ENCODE measurements at regions not wholly inside any gene's neighbourhood (a gene's known extent, or its start where the extent isn't known, plus 50 kb on each side); places are given as distances from the start of the nearest gene placed in this dataset.

DNA sequence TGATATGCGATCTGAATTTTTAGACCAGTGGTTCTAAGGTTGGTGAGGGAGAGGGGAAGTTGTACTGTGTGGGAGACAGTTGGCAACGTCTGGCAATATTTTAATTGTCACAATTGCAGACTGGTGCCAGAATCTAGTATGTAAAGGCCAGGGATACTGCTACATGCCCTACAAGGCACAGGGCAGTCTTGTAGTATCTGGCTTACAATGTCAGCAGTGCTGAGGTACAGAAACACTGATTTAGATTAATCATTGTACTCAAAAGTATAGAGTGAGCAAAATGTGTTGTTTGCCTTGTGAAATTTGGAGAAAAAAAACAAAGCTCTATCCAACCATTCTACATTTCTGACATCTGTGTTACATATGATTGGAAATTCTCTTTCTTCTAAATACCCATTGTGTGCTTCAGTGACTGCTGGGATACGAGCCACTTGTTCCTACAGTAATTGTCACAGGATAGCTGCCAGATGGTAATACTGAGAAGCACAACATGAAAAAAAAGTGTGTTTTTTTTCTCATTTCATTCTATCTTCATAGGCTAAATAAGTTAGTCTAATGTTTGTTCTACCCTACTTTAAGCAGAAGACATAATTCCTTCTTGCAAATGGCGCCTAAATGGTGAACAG lies 526.7 kb upstream of the AGA start:
- RAD21 ChIA-PET (ENCODE audit: unreplicated experiment), result no interaction called here
- H3K27me3 ChIP-seq (replicated peaks in 1 of 2; ENCODE audit: control insufficient read depth in 2 of 2, insufficient read depth in 2 of 2, low read length in 1 of 2), result no peaks in the 10 kb centered on the region
- no peaks in the 10 kb centered on the region for H3K9me3 ChIP-seq (replicated peaks; ENCODE audit: control insufficient read depth, insufficient read depth, low read length)
- H3K9ac ChIP-seq (ENCODE audit: control insufficient read depth, insufficient read depth, low read length), result no peak overlapping the region
- 39% methylated on average over 4 of the region's 4 CpGs for WGBS (ENCODE audit: insufficient coverage, insufficient replicate concordance, low lambda C conversion rate, missing lambda C conversion rate)
- DNase-seq (ENCODE audit: low read depth, low spot score) (no peak), FAIRE-seq (no peak), ATAC-seq (no peak)
- H2AFZ ChIP-seq (ENCODE audit: control insufficient read depth, low read depth, low read length), result no peak overlapping the region
- in situ Hi-C loops (cut with MboI), result no loop called here
- H3K36me3 ChIP-seq (ENCODE audit: control insufficient read depth in 2 of 2, insufficient read depth in 2 of 2, low read length in 1 of 2), result no peaks in the 10 kb centered on the region
- no peak overlapping the region for H3K4me3 ChIP-seq
- SMC1A ChIA-PET (ENCODE audit: uncharacterized antibody, unreplicated experiment), result no interaction called here
- H3K4me2 ChIP-seq (ENCODE audit: control insufficient read depth, insufficient read depth), result no peak overlapping the region
- TF ChIP-seq LARP7 (IDR thresholded peaks at IDR 0.05), result no peak
- TF ChIP-seq, protein P1, sequence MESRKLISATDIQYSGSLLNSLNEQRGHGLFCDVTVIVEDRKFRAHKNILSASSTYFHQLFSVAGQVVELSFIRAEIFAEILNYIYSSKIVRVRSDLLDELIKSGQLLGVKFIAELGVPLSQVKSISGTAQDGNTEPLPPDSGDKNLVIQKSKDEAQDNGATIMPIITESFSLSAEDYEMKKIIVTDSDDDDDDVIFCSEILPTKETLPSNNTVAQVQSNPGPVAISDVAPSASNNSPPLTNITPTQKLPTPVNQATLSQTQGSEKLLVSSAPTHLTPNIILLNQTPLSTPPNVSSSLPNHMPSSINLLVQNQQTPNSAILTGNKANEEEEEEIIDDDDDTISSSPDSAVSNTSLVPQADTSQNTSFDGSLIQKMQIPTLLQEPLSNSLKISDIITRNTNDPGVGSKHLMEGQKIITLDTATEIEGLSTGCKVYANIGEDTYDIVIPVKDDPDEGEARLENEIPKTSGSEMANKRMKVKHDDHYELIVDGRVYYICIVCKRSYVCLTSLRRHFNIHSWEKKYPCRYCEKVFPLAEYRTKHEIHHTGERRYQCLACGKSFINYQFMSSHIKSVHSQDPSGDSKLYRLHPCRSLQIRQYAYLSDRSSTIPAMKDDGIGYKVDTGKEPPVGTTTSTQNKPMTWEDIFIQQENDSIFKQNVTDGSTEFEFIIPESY (IDR thresholded peaks at IDR 0.05), result no peak
- TF ChIP-seq NBN (IDR thresholded peaks at IDR 0.05), result no peak
- TF ChIP-seq, protein P2, sequence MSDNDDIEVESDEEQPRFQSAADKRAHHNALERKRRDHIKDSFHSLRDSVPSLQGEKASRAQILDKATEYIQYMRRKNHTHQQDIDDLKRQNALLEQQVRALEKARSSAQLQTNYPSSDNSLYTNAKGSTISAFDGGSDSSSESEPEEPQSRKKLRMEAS (IDR thresholded peaks at IDR 0.05; ENCODE audit: low read depth, low read length), result no peak
- no peak for TF ChIP-seq EZH2 (IDR thresholded peaks at IDR 0.05; ENCODE audit: borderline replicate concordance, control insufficient read depth, low read depth, low read length)
- no peak for TF ChIP-seq TCF12 (IDR thresholded peaks at IDR 0.05; ENCODE audit: low read depth, low read length)
- no TSS peak for BruUV-seq (replicated peaks)
- H3K27ac ChIP-seq (ENCODE audit: control insufficient read depth, insufficient read depth), result no peak overlapping the region
- intact Hi-C loops (cut with micrococcal nuclease; ENCODE audit: unreplicated experiment), result no loop called here
- CTCF ChIA-PET, result interaction anchor here (0.8 kb wide), 1 partner anchor 10 kb away, joined by 3 read pairs; no protein-coding TSS in a partner anchor
- H3K4me1 ChIP-seq (ENCODE audit: control insufficient read depth, insufficient read depth, low read length), result no peaks in the 10 kb centered on the region
- no peaks in the 10 kb centered on the region for H4K20me1 ChIP-seq (ENCODE audit: control insufficient read depth, insufficient read depth)
- H3K79me2 ChIP-seq (ENCODE audit: control insufficient read depth, insufficient read depth, low read length), result no peaks in the 10 kb centered on the region
- POLR2A ChIA-PET, result no interaction called here

DNA sequence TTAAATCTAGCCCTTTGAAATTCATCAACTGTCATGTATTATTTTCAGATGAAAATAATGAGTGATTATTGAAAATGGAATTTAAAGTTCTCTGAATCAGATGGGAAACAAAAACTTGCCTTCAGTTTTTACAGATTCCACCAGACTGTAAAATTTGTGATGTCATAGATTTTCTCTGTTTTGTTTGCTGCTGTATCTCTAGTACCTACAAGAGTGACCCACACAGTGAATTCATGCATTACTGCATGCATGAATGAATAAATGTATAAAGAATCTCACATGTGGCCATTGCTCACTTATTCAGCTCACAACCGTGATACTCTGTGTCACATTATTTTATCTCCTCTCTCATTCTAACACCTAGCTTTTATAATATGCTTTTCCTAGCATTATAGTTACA lies 532.2 kb upstream of the AGA start:
- ChIA-PET SMC1A (ENCODE audit: uncharacterized antibody, unreplicated experiment) (no interaction called here), RAD21 (ENCODE audit: unreplicated experiment) (no interaction called here), CTCF (no interaction called here), POLR2A (no interaction called here)
- H3K27me3 ChIP-seq (replicated peaks in 1 of 2; ENCODE audit: control insufficient read depth in 2 of 2, insufficient read depth in 2 of 2, low read length in 1 of 2), result no peaks in the 10 kb centered on the region
- in situ Hi-C loops (cut with MboI), result no loop called here
- no peak overlapping the region for H3K27ac ChIP-seq (ENCODE audit: control insufficient read depth, insufficient read depth)
- H3K36me3 ChIP-seq (ENCODE audit: control insufficient read depth in 2 of 2, insufficient read depth in 2 of 2, low read length in 1 of 2), result no peaks in the 10 kb centered on the region
- intact Hi-C loops (cut with micrococcal nuclease; ENCODE audit: unreplicated experiment), result no loop called here
- DNase-seq (ENCODE audit: low read depth, low spot score) (no peak), ATAC-seq (no peak), FAIRE-seq (no peak)
- no peak overlapping the region for H3K4me2 ChIP-seq (ENCODE audit: control insufficient read depth, insufficient read depth)
- WGBS (ENCODE audit: insufficient coverage, insufficient replicate concordance, low lambda C conversion rate, missing lambda C conversion rate), result 0% methylated on average over 1 of the region's 1 CpG
- H3K4me1 ChIP-seq (ENCODE audit: control insufficient read depth, insufficient read depth, low read length), result no peaks in the 10 kb centered on the region
- H4K20me1 ChIP-seq (ENCODE audit: control insufficient read depth, insufficient read depth), result no peaks in the 10 kb centered on the region
- no peak overlapping the region for H3K9ac ChIP-seq (ENCODE audit: control insufficient read depth, insufficient read depth, low read length)
- no peak overlapping the region for H2AFZ ChIP-seq (ENCODE audit: control insufficient read depth, low read depth, low read length)
- no peaks in the 10 kb centered on the region for H3K9me3 ChIP-seq (replicated peaks; ENCODE audit: control insufficient read depth, insufficient read depth, low read length)
- no peaks in the 10 kb centered on the region for H3K79me2 ChIP-seq (ENCODE audit: control insufficient read depth, insufficient read depth, low read length)
- BruUV-seq (replicated peaks), result no TSS peak
- H3K4me3 ChIP-seq, result no peak overlapping the region
- TF ChIP-seq STAT1 (conservative IDR thresholded peaks at IDR 0.05) (no peak), RAD21 (IDR thresholded peaks at IDR 0.05; ENCODE audit: insufficient read depth, low read depth, low read length) (no peak)
- TF ChIP-seq, protein P3, sequence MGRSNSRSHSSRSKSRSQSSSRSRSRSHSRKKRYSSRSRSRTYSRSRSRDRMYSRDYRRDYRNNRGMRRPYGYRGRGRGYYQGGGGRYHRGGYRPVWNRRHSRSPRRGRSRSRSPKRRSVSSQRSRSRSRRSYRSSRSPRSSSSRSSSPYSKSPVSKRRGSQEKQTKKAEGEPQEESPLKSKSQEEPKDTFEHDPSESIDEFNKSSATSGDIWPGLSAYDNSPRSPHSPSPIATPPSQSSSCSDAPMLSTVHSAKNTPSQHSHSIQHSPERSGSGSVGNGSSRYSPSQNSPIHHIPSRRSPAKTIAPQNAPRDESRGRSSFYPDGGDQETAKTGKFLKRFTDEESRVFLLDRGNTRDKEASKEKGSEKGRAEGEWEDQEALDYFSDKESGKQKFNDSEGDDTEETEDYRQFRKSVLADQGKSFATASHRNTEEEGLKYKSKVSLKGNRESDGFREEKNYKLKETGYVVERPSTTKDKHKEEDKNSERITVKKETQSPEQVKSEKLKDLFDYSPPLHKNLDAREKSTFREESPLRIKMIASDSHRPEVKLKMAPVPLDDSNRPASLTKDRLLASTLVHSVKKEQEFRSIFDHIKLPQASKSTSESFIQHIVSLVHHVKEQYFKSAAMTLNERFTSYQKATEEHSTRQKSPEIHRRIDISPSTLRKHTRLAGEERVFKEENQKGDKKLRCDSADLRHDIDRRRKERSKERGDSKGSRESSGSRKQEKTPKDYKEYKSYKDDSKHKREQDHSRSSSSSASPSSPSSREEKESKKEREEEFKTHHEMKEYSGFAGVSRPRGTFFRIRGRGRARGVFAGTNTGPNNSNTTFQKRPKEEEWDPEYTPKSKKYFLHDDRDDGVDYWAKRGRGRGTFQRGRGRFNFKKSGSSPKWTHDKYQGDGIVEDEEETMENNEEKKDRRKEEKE (IDR thresholded peaks at IDR 0.05), result no peak
- TF ChIP-seq, protein P4, sequence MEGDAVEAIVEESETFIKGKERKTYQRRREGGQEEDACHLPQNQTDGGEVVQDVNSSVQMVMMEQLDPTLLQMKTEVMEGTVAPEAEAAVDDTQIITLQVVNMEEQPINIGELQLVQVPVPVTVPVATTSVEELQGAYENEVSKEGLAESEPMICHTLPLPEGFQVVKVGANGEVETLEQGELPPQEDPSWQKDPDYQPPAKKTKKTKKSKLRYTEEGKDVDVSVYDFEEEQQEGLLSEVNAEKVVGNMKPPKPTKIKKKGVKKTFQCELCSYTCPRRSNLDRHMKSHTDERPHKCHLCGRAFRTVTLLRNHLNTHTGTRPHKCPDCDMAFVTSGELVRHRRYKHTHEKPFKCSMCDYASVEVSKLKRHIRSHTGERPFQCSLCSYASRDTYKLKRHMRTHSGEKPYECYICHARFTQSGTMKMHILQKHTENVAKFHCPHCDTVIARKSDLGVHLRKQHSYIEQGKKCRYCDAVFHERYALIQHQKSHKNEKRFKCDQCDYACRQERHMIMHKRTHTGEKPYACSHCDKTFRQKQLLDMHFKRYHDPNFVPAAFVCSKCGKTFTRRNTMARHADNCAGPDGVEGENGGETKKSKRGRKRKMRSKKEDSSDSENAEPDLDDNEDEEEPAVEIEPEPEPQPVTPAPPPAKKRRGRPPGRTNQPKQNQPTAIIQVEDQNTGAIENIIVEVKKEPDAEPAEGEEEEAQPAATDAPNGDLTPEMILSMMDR (IDR thresholded peaks at IDR 0.05 in 2 of 3, conservative IDR thresholded peaks at IDR 0.05 in 1 of 3; ENCODE audit: control insufficient read depth in 2 of 3, extremely low read depth in 1 of 3, insufficient read depth in 1 of 3, low read depth in 3 of 3, low read length in 3 of 3), result no peak

Data from GM12878 (cell line).